GM21447 (cell line): ENCODE measurements at regions not wholly inside any gene's neighbourhood (a gene's known extent, or its start where the extent isn't known, plus 50 kb on each side); places are given as distances from the start of the nearest gene placed in this dataset.
"Not testable (repeated sequence)": the region's sequence is repeated elsewhere in the genome, so short reads cannot be mapped to it uniquely, and the experiment has no call there.

Source experiments
- ATAC-seq: cut with Tn5 transposase; IDR thresholded peaks from one replicate; pipeline ENCODE4 v1.9.1; 2021; ENCODE audit not compliant: unreplicated experiment

GRCh38 chr4:125262502-125262901 lies 52.3 kb upstream of the FAT4 start:
- no peak for ATAC-seq

- ATAC-seq: no peak
Observed at GRCh38 chr4:125262079-125262478, 52.7 kb upstream of the FAT4 start.

- ATAC-seq: no peak
Observed at GRCh38 chr4:125254106-125254505, 60.6 kb upstream of the FAT4 start.

DNA sequence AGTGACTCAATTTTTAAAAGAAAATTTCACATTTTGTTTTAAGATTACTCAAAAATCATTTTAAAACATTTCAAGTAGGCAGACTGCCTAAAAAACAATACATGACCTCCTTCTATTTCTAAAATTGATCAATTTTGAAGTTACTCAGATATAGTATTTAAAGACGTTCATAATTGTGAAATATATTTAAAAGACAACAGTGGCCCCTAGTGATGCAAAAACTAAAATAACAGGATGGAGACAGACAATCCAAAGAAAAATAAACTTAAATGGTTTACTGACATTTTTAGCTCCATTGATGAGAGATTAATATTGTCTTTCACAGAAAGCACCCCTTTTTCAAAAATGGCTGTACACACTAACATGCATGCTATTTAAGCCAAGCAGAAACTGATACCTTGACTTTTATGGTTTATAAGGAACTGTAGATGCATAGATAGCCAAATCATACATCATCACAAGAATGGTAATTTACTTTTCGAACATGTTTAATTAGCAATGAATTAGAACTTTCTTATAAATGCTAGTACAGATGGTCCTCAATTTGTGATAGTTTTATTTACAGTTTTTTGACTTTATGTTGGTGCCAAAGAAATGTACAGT lies 69.8 kb upstream of the FAT4 start:
- no peak for ATAC-seq

DNA sequence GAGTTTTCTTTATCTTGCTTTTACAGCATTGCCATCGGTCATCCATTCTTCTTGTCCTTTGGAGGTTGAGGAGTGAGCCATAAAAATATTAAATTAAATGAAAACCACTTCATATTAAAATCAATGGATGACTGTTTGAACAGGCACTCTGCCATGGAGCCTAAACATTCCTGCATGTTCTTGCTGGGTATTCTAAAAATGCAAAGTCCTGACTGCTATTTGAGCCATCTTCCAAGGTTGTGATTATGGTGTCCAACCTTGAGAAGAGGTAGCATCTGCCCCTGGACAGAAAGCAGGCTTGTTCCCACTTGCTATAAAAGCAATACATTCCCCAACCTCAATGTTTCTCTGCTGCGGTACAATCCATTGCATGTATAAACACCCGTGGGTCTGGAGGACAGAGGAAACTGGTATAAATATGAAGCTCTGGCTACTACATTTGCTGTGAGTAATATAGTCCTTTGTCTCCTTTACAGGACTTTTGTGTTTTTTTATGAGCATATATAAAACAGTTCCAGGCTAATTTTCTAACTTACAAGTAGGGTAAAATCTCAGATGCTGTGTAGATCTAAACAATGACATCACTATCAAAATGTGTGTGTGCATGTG lies 70.9 kb upstream of the FAT4 start:
- ATAC-seq: no peak

DNA sequence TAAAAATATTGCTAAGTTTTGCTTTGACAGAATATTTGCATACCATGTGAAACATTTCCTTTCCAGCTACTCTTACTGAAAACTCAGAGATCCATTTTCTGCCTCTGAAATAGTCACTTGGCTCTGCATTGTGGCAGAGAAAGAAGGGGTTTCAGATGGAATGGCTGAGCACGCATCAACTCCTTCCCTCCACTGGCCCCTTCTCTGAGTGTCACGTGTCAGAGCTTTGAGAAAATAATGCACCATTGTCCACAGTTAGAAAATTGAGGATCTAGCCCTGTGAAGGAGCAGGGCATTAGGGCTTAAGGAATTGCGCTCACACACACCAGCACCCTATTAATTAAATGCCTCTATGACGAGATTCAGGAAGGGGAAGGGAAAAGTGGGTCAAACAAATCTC lies 78.8 kb upstream of the FAT4 start:
- ATAC-seq: no peak

DNA sequence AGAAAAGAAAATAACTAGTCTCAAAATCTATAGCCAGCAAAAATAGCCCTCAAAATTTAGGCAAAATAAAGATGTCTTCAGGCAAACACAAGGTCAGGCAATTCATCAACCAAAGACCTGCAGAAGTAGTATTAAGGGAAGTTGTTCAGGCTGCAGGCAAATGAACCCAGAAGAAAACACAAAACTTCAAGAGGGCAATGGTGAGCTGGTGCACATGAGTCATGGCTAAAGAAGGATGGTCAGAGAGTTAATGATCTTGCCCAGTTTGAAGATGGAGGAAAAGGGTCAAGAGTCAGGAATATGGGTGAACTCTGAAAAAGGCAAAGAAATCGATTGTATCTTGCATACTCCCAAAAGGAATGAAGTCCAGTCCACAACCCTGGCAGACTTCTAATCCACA lies 83.1 kb upstream of the FAT4 start:
- ATAC-seq: no peak

DNA sequence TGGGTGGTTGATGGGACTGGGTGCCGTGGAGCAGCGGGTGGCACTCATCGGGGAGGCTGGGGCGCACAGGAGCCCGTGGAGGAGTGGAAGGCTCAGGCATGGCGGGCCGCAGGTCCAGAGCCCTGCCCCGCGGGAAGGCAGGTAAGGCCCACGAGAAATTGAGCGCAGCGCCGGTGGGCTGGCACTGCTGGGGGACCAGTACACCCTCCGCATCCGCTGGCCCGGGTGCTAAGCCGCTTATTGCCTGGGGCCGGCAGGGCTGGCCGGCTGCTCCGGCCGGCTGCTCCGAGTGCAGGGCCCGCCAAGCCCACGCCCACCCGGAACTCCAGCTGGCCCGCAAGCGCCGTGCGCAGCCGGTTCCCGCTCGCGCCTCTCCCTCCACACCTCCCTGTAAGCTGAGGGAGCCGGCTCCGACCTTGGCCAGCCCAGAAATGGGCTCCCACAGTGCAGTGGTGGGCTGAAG lies 85.1 kb upstream of the FAT4 start:
- ATAC-seq: no peak

- ATAC-seq: no peak
Observed at GRCh38 chr4:125225806-125226205, 88.9 kb upstream of the FAT4 start.

- ATAC-seq: no peak
Observed at GRCh38 chr4:125200556-125200955, 114.2 kb upstream of the FAT4 start.

DNA sequence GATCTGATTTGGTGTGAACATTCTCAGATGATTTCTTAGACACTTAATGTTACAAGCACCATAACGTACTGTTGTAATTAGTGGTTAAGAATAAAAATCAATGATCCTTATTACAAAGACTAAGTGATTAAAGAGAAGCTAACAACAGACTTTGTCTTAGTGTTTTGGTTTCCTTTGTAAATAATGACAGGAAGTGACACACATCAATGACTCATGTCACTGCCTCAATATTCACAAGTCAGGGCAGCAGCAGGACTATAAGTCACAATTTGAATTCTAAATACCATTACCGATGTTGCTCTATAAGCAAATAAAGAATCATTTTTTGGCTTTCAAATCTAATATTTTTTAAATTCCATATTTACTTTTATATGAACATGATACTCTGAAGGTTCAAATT lies 115.8 kb upstream of the FAT4 start:
- ATAC-seq: no peak

DNA sequence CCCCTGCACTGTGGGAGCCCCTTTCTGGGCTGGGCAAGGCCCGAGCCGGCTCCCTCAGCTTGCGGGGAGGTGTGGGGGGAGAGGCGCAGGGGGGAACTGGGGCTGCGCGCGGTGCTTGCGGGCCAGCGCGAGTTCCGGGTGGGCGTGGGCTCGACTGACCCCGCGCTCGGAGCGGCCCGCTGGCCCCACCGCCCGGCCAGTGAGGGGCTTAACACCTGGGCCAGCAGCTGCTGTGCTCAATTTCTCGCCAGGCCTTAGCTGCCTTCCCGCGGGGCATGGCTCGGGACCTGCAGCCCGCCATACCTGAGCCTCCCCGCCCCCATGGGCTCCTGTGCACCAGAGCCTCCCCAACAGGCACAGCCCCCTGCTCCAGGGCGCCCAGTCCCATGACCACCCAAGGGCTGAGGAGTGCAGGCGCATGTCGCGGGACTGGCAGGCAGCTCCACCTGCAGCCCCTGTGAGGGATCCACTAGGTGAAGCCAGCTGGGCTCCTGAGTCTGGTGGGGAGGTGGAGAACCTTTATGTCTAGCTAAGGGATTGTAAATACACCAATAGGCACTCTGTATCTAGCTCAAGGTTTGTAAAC lies 122.8 kb upstream of the FAT4 start:
- not testable (repeated sequence) for ATAC-seq

- no peak for ATAC-seq
Observed at GRCh38 chr4:125191232-125191631, 123.5 kb upstream of the FAT4 start.

DNA sequence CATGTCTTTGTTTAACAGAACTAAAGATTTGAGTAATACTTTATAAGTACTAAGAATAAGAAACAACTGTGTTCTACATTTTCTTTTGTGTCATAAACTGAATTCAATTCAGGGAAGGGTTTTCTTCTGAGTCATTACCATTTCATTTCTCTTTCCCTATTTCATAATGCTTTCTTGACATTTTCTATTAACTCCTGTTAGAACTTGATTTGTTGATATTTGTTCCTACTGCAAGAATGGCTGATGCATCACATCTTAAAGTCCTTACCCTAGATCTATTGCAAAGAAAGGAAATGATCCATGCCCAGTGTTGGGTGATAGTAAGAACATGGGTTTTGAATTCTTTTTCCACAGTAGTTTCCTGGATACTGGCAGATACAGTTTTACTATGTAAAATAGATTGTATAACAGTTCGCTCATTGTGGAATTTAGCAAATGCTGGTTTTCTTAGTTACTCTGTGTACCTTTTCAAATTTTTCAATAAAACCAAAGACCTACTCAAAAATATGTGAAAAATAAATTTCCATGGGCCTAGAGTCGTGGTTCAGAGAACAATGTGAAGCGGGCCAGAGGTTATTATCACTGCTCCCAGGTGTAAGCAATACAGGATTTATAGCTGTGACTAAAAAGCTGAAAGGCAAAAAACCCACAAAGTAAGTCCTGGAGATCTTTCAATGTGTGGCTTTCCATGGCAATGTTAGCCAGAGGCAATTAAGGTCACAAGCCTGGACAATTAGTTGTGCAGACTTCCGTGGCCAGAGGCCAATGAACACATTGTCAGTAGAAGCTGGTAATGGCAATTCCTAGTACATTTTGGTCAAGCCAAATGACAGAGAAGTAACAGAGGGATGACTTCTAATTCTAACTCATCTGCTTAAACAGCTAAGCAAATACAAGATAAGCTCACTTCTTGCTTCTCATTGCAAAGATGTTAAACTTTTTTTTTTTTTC lies 127.3 kb upstream of the FAT4 start:
- ATAC-seq: no peak

DNA sequence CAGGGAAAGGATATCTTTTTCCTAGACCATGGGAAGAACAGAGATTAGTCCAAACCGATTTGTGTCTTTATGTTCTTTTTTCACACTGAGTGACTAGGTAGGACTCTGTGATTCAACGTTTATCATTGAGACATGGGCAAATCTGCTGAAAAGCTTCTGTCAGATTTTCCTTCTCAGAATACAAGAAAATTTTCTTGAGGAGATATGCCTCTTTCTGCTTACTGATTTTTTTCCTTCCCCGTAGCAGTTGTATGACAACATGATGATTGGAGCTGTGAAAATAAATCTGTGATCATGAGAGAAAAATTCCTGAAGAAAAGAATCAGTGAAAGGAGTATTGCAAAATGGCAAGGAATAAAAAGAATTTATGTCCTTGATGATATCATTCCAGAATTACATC lies 130.6 kb upstream of the FAT4 start:
- no peak for ATAC-seq

DNA sequence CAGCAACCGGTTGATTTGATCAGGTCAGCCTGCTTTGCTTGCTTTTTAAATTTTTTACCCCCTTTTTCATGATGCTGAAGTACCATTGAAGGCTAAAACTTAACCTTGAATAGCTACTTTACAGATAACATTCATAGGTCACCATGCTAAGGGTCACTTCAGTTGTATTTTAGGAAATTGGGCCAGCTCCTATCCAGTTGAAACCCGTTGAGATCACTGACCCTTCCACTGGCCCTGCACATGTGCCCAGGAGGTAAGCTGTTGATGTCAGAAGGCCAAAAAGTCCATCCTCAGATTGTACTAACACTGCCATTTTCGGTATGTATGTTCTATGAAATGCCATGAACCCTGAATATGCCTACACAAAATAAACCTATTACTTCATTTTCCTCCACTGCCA lies 133.0 kb upstream of the FAT4 start:
- ATAC-seq: no peak

- ATAC-seq: no peak
Observed at GRCh38 chr4:125179727-125180126, 135.0 kb upstream of the FAT4 start.

GRCh38 chr4:125169192-125169591 lies 145.6 kb upstream of the FAT4 start:
- no peak for ATAC-seq

DNA sequence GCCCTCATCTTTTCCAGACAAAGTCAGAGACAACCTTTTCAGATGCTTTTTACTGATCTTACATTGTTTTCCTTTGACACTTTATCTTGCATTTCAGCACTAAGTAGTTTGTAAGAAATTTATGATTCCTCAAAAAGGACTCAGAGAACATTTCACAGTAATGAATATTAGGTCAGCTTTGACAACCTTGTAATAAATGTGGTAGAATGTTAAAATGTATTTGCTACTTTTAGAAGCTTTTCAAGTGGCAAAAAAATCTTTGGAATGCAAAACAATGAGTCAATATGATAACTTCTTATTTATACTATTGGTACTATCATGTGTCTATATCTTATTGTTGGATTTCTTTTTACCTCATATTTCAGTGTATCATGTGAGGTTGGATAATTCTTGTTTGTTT lies 146.2 kb upstream of the FAT4 start:
- no peak for ATAC-seq

GRCh38 chr4:125166012-125166411 lies 148.7 kb upstream of the FAT4 start:
- not testable (repeated sequence) for ATAC-seq

- no peak for ATAC-seq
Observed at GRCh38 chr4:125159001-125159400, 155.8 kb upstream of the FAT4 start.

DNA sequence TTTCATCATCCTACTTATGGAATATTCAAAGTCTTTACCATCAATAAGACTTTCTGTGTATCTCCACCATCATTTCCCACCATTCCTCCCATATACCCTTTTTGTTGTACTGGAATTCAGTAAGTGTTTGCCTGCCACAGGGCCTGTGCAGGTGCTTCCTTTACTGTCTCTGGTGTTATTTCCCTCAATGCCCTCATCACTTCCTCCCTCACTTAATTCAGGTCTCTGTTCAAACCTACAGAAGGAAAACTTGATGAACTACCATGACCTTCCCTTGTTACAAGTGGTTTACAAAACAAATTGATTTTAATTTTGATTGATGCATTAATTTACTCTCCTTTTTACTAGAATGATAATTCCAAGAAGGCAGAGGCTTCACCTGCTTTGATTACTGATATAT lies 159.5 kb upstream of the FAT4 start:
- ATAC-seq: no peak
